ENCODE measurements at regions not wholly inside any gene's neighbourhood (a gene's known extent, or its start where the extent isn't known, plus 50 kb on each side); places are given as distances from the start of the nearest gene placed in this dataset.

GRCh38 chr13:108433976-108434755, 164.6 kb downstream of the TNFSF13B start:
- Histone ChIP-seq H3K9me3 (ENCODE audit: control insufficient read depth, low read length) (no peaks in the 10 kb centered on the region), H3K4me1 (ENCODE audit: control insufficient read depth, insufficient read depth, low read length) (peaks cover under 1% of the 10 kb centered on the region), H3K36me3 (ENCODE audit: control insufficient read depth, insufficient read depth, low read length) (no peaks in the 10 kb centered on the region), H3K9ac (ENCODE audit: extremely low read depth, low read length, poor library complexity, severe bottlenecking) (no peak overlapping the region), H3K4me3 (ENCODE audit: low read length) (no peak overlapping the region), H3K27me3 (ENCODE audit: control insufficient read depth, insufficient read depth, low read length, poor library complexity, severe bottlenecking) (no peaks in the 10 kb centered on the region), H3K27ac (ENCODE audit: low read depth, low read length) (no peak overlapping the region)
- Mint-ChIP-seq H3K27ac (no peak overlapping the region), H3K4me3 (no peak overlapping the region), H3K36me3 (ENCODE audit: low read depth) (no peaks in the 10 kb centered on the region), H3K4me1 (peaks cover 8% of the 10 kb centered on the region), H3K9me3 (no peaks in the 10 kb centered on the region), H3K27me3 (ENCODE audit: insufficient read depth) (no peaks in the 10 kb centered on the region)
- no peak for DNase-seq
- no peak for TF ChIP-seq CTCF (conservative IDR thresholded peaks at IDR 0.05)
- WGBS, 2 experiments (ENCODE audit: insufficient coverage in 1 of 2, insufficient read length in 1 of 2) = 93% methylated on average over 3 to 4 of the region's 4 CpGs

- no peaks in the 10 kb centered on the region for H3K27me3 Mint-ChIP-seq (ENCODE audit: insufficient read depth)
- H3K36me3 Mint-ChIP-seq (ENCODE audit: low read depth) = no peaks in the 10 kb centered on the region
- WGBS, 2 experiments (ENCODE audit: insufficient coverage in 1 of 2, insufficient read length in 1 of 2) = 89 to 91% methylated on average over 3 to 5 of the region's 5 CpGs
- Histone ChIP-seq H3K4me1 (ENCODE audit: control insufficient read depth, insufficient read depth, low read length) (no peaks in the 10 kb centered on the region), H3K9ac (ENCODE audit: extremely low read depth, low read length, poor library complexity, severe bottlenecking) (no peak overlapping the region), H3K27me3 (ENCODE audit: control insufficient read depth, insufficient read depth, low read length, poor library complexity, severe bottlenecking) (no peaks in the 10 kb centered on the region), H3K27ac (ENCODE audit: low read depth, low read length) (no peak overlapping the region), H3K4me3 (ENCODE audit: low read length) (no peak overlapping the region), H3K9me3 (ENCODE audit: control insufficient read depth, low read length) (no peaks in the 10 kb centered on the region), H3K36me3 (ENCODE audit: control insufficient read depth, insufficient read depth, low read length) (no peaks in the 10 kb centered on the region)
- H3K4me1 Mint-ChIP-seq = peaks cover 5% of the 10 kb centered on the region
- H3K27ac Mint-ChIP-seq = no peak overlapping the region
- no peak overlapping the region for H3K4me3 Mint-ChIP-seq
- H3K9me3 Mint-ChIP-seq = no peaks in the 10 kb centered on the region
- TF ChIP-seq CTCF (conservative IDR thresholded peaks at IDR 0.05) = no peak
- no peak for DNase-seq
Observed at GRCh38 chr13:108435393-108436149, 166.1 kb downstream of the TNFSF13B start.

- peaks cover 5% of the 10 kb centered on the region for H3K4me1 Mint-ChIP-seq
- Histone ChIP-seq H3K9me3 (ENCODE audit: control insufficient read depth, low read length) (no peaks in the 10 kb centered on the region), H3K27me3 (ENCODE audit: control insufficient read depth, insufficient read depth, low read length, poor library complexity, severe bottlenecking) (no peaks in the 10 kb centered on the region), H3K4me3 (ENCODE audit: low read length) (no peak overlapping the region), H3K36me3 (ENCODE audit: control insufficient read depth, insufficient read depth, low read length) (no peaks in the 10 kb centered on the region), H3K27ac (ENCODE audit: low read depth, low read length) (no peak overlapping the region), H3K4me1 (ENCODE audit: control insufficient read depth, insufficient read depth, low read length) (no peaks in the 10 kb centered on the region), H3K9ac (ENCODE audit: extremely low read depth, low read length, poor library complexity, severe bottlenecking) (no peak overlapping the region)
- H3K27me3 Mint-ChIP-seq (ENCODE audit: insufficient read depth) = no peaks in the 10 kb centered on the region
- TF ChIP-seq CTCF (conservative IDR thresholded peaks at IDR 0.05) = no peak
- no peak for DNase-seq
- 75% methylated on average over 2 of the region's 2 CpGs; no CpG with 5 or more reads in 1 of the 2 experiments for WGBS, 2 experiments (ENCODE audit: insufficient coverage in 1 of 2, insufficient read length in 1 of 2)
- no peak overlapping the region for H3K4me3 Mint-ChIP-seq
- H3K36me3 Mint-ChIP-seq (ENCODE audit: low read depth) = no peaks in the 10 kb centered on the region
- H3K27ac Mint-ChIP-seq = no peak overlapping the region
- H3K9me3 Mint-ChIP-seq = no peaks in the 10 kb centered on the region
Observed at GRCh38 chr13:108437496-108437895, 168.0 kb downstream of the TNFSF13B start.

Data from endodermal cell (in vitro differentiated cells).